Activated T-cell treated with anti-CD3 and anti-CD28 coated beads, Interleukin-2, amount 50 U/mL, for 1 hour (primary cell): ENCODE measurements at regions not wholly inside any gene's neighbourhood (a gene's known extent, or its start where the extent isn't known, plus 50 kb on each side); places are given as distances from the start of the nearest gene placed in this dataset.
"Not testable (repeated sequence)": the region's sequence is repeated elsewhere in the genome, so short reads cannot be mapped to it uniquely, and the experiment has no call there.

Experiments
- DNase-seq: peaks from one replicate; pipeline ENCODE4 v3.0.0-alpha.2; 2020

- no peak for DNase-seq
Observed at GRCh38 chr12:68481181-68481941, 129.3 kb upstream of the RAP1B start.

- DNase-seq, result no peak
Observed at GRCh38 chr12:68482014-68482413, 128.7 kb upstream of the RAP1B start.

GRCh38 chr12:68482660-68483059, 128.0 kb upstream of the RAP1B start:
- no peak for DNase-seq

GRCh38 chr12:68483592-68484383, 126.9 kb upstream of the RAP1B start:
- no peak for DNase-seq

- not testable (repeated sequence) for DNase-seq
Observed at GRCh38 chr12:68484578-68484977, 126.1 kb upstream of the RAP1B start.

GRCh38 chr12:68486449-68486848, 124.2 kb upstream of the RAP1B start:
- not testable (repeated sequence) for DNase-seq

GRCh38 chr12:68487721-68488309, 122.9 kb upstream of the RAP1B start:
- DNase-seq, result no peak

GRCh38 chr12:68489273-68489672, 121.4 kb upstream of the RAP1B start:
- no peak for DNase-seq

GRCh38 chr12:68490476-68490875, 120.2 kb upstream of the RAP1B start:
- DNase-seq, result no peak

GRCh38 chr12:68491204-68491960, 119.3 kb upstream of the RAP1B start:
- DNase-seq, result no peak

- no peak for DNase-seq
Observed at GRCh38 chr12:68495336-68496070, 115.2 kb upstream of the RAP1B start.

- DNase-seq, result no peak
Observed at GRCh38 chr12:68497107-68497506, 113.6 kb upstream of the RAP1B start.

GRCh38 chr12:68497702-68498101, 113.0 kb upstream of the RAP1B start:
- no peak for DNase-seq

GRCh38 chr12:68498736-68499135, 112.0 kb upstream of the RAP1B start:
- no peak for DNase-seq

- no peak for DNase-seq
Observed at GRCh38 chr12:68499616-68500015, 111.1 kb upstream of the RAP1B start.

GRCh38 chr12:68501226-68501625, 109.5 kb upstream of the RAP1B start:
- DNase-seq, result no peak

GRCh38 chr12:68505970-68506369, 104.7 kb upstream of the RAP1B start:
- DNase-seq, result no peak

- DNase-seq, result no peak
Observed at GRCh38 chr12:68506619-68507018, 104.1 kb upstream of the RAP1B start.

- no peak for DNase-seq
Observed at GRCh38 chr12:68507657-68508056, 103.0 kb upstream of the RAP1B start.

GRCh38 chr12:68508576-68508975, 102.1 kb upstream of the RAP1B start:
- no peak for DNase-seq

GRCh38 chr12:68509242-68509641, 101.5 kb upstream of the RAP1B start:
- DNase-seq, result no peak

GRCh38 chr12:68510397-68510796, 100.3 kb upstream of the RAP1B start:
- DNase-seq, result no peak
